Neural cell (in vitro differentiated cells): ENCODE measurements at regions not wholly inside any gene's neighbourhood (a gene's known extent, or its start where the extent isn't known, plus 50 kb on each side); places are given as distances from the start of the nearest gene placed in this dataset.

Experiments used
- EP300 ChIP-seq: fragments of 450-650 bp; conservative IDR thresholded peaks from 2 replicates; pipeline ENCODE4 v1.6.1; 2014; ENCODE audit warnings: antibody characterized with exemption, mild to moderate bottlenecking, moderate library complexity; ENCODE audit not compliant: poor library complexity, severe bottlenecking
- EZH2 ChIP-seq: fragments of 200-600, 300-800 bp; shearing (Covaris generic), sonication (generic); IDR thresholded peaks from 2 replicates; pipeline ENCODE4 v1.6.1; 2014; ENCODE audit warnings: antibody characterized with exemption, low read length, borderline replicate concordance, mild to moderate bottlenecking; ENCODE audit not compliant: insufficient read depth, poor library complexity, severe bottlenecking
- MXI1 ChIP-seq: fragments of 450-650 bp; conservative IDR thresholded peaks from 2 replicates; pipeline ENCODE4 v1.6.1; 2014; ENCODE audit warnings: antibody characterized with exemption, mild to moderate bottlenecking; ENCODE audit not compliant: poor library complexity, severe bottlenecking
- POLR2AphosphoS5 ChIP-seq: IDR thresholded peaks from 2 replicates; pipeline ENCODE4 v1.6.1; 2012
- RAD21 ChIP-seq: fragments of 450-650 bp; conservative IDR thresholded peaks from 2 replicates; pipeline ENCODE4 v1.6.1; 2014; ENCODE audit warnings: antibody characterized with exemption, mild to moderate bottlenecking, moderate library complexity
- REST ChIP-seq: IDR thresholded peaks from 2 replicates; pipeline ENCODE4 v1.6.1; 2012; ENCODE audit warnings: borderline replicate concordance
- SMC3 ChIP-seq: fragments of 450-650 bp; conservative IDR thresholded peaks from 2 replicates; pipeline ENCODE4 v1.6.1; 2014; ENCODE audit warnings: antibody characterized with exemption, mild to moderate bottlenecking, moderate library complexity; ENCODE audit not compliant: poor library complexity
- TAF1 ChIP-seq: IDR thresholded peaks from 2 replicates; pipeline ENCODE4 v1.6.1; 2012; ENCODE audit warnings: low read depth
- TF ChIP-seq, protein P1 (sequence below): fragments of 450-650 bp; IDR thresholded peaks from 2 replicates; pipeline ENCODE4 v1.5.1; 2014; ENCODE audit warnings: antibody characterized with exemption, mild to moderate bottlenecking, moderate library complexity; ENCODE audit not compliant: poor library complexity, severe bottlenecking

DNA sequence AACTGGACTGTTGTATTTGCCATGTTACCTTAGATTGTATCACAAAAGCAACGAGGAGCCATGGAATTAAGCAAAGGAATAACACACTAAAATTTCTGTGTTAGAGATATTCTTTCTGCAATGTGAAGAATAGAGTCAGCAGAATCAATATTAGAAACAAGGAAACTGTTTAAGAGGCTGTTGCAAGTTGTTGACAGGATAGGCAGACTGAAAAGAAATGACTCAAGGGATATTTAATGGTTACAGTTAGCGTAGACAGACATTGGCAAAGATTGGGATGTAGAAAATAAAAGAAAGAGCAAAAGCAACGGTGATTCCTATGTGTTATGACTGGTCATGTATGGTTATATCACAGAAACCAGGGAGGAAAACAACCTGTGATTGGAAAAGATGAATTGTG is 299.0 kb upstream of the PPFIA2 start:
- TF ChIP-seq, protein P1, sequence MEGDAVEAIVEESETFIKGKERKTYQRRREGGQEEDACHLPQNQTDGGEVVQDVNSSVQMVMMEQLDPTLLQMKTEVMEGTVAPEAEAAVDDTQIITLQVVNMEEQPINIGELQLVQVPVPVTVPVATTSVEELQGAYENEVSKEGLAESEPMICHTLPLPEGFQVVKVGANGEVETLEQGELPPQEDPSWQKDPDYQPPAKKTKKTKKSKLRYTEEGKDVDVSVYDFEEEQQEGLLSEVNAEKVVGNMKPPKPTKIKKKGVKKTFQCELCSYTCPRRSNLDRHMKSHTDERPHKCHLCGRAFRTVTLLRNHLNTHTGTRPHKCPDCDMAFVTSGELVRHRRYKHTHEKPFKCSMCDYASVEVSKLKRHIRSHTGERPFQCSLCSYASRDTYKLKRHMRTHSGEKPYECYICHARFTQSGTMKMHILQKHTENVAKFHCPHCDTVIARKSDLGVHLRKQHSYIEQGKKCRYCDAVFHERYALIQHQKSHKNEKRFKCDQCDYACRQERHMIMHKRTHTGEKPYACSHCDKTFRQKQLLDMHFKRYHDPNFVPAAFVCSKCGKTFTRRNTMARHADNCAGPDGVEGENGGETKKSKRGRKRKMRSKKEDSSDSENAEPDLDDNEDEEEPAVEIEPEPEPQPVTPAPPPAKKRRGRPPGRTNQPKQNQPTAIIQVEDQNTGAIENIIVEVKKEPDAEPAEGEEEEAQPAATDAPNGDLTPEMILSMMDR: no peak
- TF ChIP-seq EP300 (no peak), RAD21 (no peak), MXI1 (no peak), REST (no peak), TAF1 (no peak), EZH2 (no peak), POLR2AphosphoS5 (no peak), SMC3 (no peak)
